Endothelial cell of umbilical vein (primary cell): ENCODE measurements at regions not wholly inside any gene's neighbourhood (a gene's known extent, or its start where the extent isn't known, plus 50 kb on each side); places are given as distances from the start of the nearest gene placed in this dataset.

Experiments used
- BruUV-seq: library from RNA; stranded (reverse); fragments of 400-500 nt; replicated peaks from 2 replicates; lab custom pipeline; 2021; lab: Mats Ljungman, UMichigan
- CTCF ChIA-PET: fragments of 300-600, 350-600 bp; sonication (Branson Sonifier 250); formaldehyde crosslinking; loops from one replicate; lab custom pipeline; 2021; ENCODE audit warnings: antibody characterized with exemption, inconsistent platforms; lab: Charles Lee
- POLR2A ChIA-PET: fragments of 300-600, 350-600 bp; sonication (Branson Sonifier 250); formaldehyde crosslinking; loops from one replicate; lab custom pipeline; 2021; ENCODE audit warnings: antibody characterized with exemption, inconsistent platforms; lab: Charles Lee
- DNase-seq: peaks from one replicate; pipeline ENCODE4 v3.0.0-alpha.2; 2011; ENCODE audit warnings: low read depth, low spot score
- FAIRE-seq: peaks from 2 replicates; lab custom pipeline; 2011; peaks lifted over from hg19 to GRCh38; lab: Jason Lieb, UNC
- H2AFZ ChIP-seq: 2 replicates; pipeline ENCODE4 v1.6.0; 2012; ENCODE audit warnings: low read depth, low read length, control low read depth, inconsistent platforms
- H3K27ac ChIP-seq: 2 replicates; pipeline ENCODE4 v1.5.1; 2011; ENCODE audit warnings: low read depth, mild to moderate bottlenecking, control low read depth, low read length, moderate library complexity; ENCODE audit not compliant: insufficient read depth
- H3K27me3 ChIP-seq, 2 experiments: 2 replicates each; pipeline versions ENCODE4 v1.6.0 to v1.6.1; 2011; ENCODE audit warnings: low read length in 2 of 2, mixed read lengths in 1 of 2; ENCODE audit not compliant: control insufficient read depth in 2 of 2, insufficient read depth in 2 of 2
- H3K36me3 ChIP-seq, 2 experiments: 2 replicates in 1 of 2; 3 replicates in 1 of 2; pipeline ENCODE4 v1.5.1; 2011; ENCODE audit warnings: low read length in 2 of 2, mild to moderate bottlenecking in 1 of 2, moderate library complexity in 1 of 2; ENCODE audit not compliant: control insufficient read depth in 2 of 2, insufficient read depth in 2 of 2; ENCODE audit errors: extremely low read depth in 1 of 2
- H3K4me1 ChIP-seq: 3 replicates; pipeline ENCODE4 v1.5.1; 2011; ENCODE audit warnings: mild to moderate bottlenecking, low read length; ENCODE audit not compliant: control insufficient read depth, insufficient read depth; ENCODE audit errors: extremely low read depth
- H3K4me2 ChIP-seq: 2 replicates; pipeline ENCODE4 v1.6.1; 2011; ENCODE audit warnings: low read length, control low read depth, mixed read lengths; ENCODE audit not compliant: insufficient read depth
- H3K4me3 ChIP-seq, 3 experiments: fragments of 200-600 bp in 1 of 3; sonication (generic), shearing (Covaris generic) in 1 of 3; replicated peaks in 1 of 3; 2 replicates each; pipeline ENCODE4 v1.5.1; 2011 to 2016; ENCODE audit warnings: control low read depth in 3 of 3, low read length in 3 of 3, mild to moderate bottlenecking in 2 of 3, inconsistent platforms in 1 of 3, low read depth in 1 of 3, moderate library complexity in 1 of 3; ENCODE audit not compliant: insufficient read depth in 1 of 3
- H3K79me2 ChIP-seq: 2 replicates; pipeline ENCODE4 v1.6.0; 2012; ENCODE audit warnings: low read length, inconsistent platforms; ENCODE audit not compliant: control insufficient read depth, insufficient read depth
- H3K9ac ChIP-seq: replicated peaks from 2 replicates; pipeline ENCODE3; 2011; ENCODE audit warnings: low read length, control low read depth; ENCODE audit not compliant: insufficient read depth; ENCODE audit errors: extremely low read depth
- H3K9me1 ChIP-seq: replicated peaks from 3 replicates; pipeline ENCODE4 v1.6.0; 2011; ENCODE audit warnings: mild to moderate bottlenecking, low read length; ENCODE audit not compliant: control insufficient read depth, insufficient read depth; ENCODE audit errors: extremely low read depth
- H3K9me3 ChIP-seq: replicated peaks from 2 replicates; pipeline ENCODE4 v1.5.1; 2012; ENCODE audit warnings: low read length, inconsistent platforms; ENCODE audit not compliant: control insufficient read depth, insufficient read depth
- H4K20me1 ChIP-seq: replicated peaks from 2 replicates; pipeline ENCODE3; 2011; ENCODE audit warnings: mild to moderate bottlenecking, low read length; ENCODE audit not compliant: control insufficient read depth, insufficient read depth; ENCODE audit errors: extremely low read depth
- CTCF ChIP-seq, 2 donors: IDR thresholded peaks; 1 replicate in 1 of 2; 2 replicates in 1 of 2; pipeline ENCODE4 v1.5.1; 2011; ENCODE audit warnings: low read length in 2 of 2, mild to moderate bottlenecking in 2 of 2, moderate library complexity in 2 of 2, control low read depth in 1 of 2, inconsistent platforms in 1 of 2, low read depth in 1 of 2; ENCODE audit not compliant: insufficient read depth in 1 of 2; ENCODE audit errors: extremely low read depth in 1 of 2
- EZH2 ChIP-seq: IDR thresholded peaks from 2 replicates; pipeline ENCODE4 v1.6.1; 2012; ENCODE audit warnings: borderline replicate concordance, low read depth, mild to moderate bottlenecking, moderate library complexity, low read length, inconsistent platforms; ENCODE audit not compliant: severe bottlenecking
- FOS ChIP-seq: IDR thresholded peaks from 2 replicates; pipeline ENCODE4 v1.6.1; 2011; ENCODE audit warnings: mild to moderate bottlenecking, low read length, moderate library complexity, borderline replicate concordance; ENCODE audit not compliant: insufficient read depth
- GATA2 ChIP-seq: IDR thresholded peaks from 2 replicates; pipeline ENCODE4 v1.7.0; 2011; ENCODE audit warnings: low read depth, mild to moderate bottlenecking, moderate library complexity, mixed read lengths, low read length; ENCODE audit not compliant: insufficient read length, insufficient read depth
- JUN ChIP-seq: IDR thresholded peaks from 2 replicates; pipeline ENCODE4 v1.6.1; 2011; ENCODE audit warnings: borderline replicate concordance, low read depth; ENCODE audit not compliant: insufficient read length, insufficient read depth
- MAX ChIP-seq: IDR thresholded peaks from 2 replicates; pipeline ENCODE4 v1.6.1; 2011; ENCODE audit not compliant: insufficient read depth, insufficient read length
- MYC ChIP-seq: IDR thresholded peaks from one replicate; pipeline ENCODE4 v1.6.1; 2011; ENCODE audit warnings: mild to moderate bottlenecking, low read depth, low read length
- POLR2A ChIP-seq: IDR thresholded peaks from 2 replicates; pipeline ENCODE4 v1.6.1; 2012; ENCODE audit warnings: low read depth, mild to moderate bottlenecking, control low read depth, low read length
- POLR2AphosphoS5 ChIP-seq: IDR thresholded peaks from 2 replicates; pipeline ENCODE4 v1.6.1; 2012; ENCODE audit warnings: low read depth, mild to moderate bottlenecking, control low read depth, low read length, moderate library complexity; ENCODE audit not compliant: insufficient read depth
- dilution Hi-C: fragments of 300-500 bp; cut with MboI; formaldehyde crosslinking; loops from one replicate; pipeline ENCODE4 v1.15.0; 2019; ENCODE audit warnings: low sequenced_read_pairs; ENCODE audit not compliant: extremely low pct_ligation_motif_present
- intact Hi-C: fragments of 100-400 bp; cut with micrococcal nuclease; formaldehyde crosslinking; loops from one replicate; pipeline ENCODE4 v1.10.0; 2022

GRCh38 chr16:54724346-54724925, 206.2 kb upstream of the IRX5 start:
- TF ChIP-seq MAX (no peak), POLR2A (no peak), JUN (no peak), MYC (no peak), POLR2AphosphoS5 (no peak), FOS (no peak), GATA2 (no peak), EZH2 (no peak), CTCF (IDR thresholded peaks at IDR 0.05; ENCODE audit: extremely low read depth in 1 of 2, insufficient read depth in 1 of 2, low read depth in 1 of 2, low read length in 2 of 2) (no peak)
- no peaks in the 10 kb centered on the region for H3K27me3 ChIP-seq
- intact Hi-C loops = no loop called here
- peaks cover 4% of the 10 kb centered on the region for H3K9me3 ChIP-seq
- H4K20me1 ChIP-seq = no peaks in the 10 kb centered on the region
- H3K4me1 ChIP-seq = no peaks in the 10 kb centered on the region
- H3K9me1 ChIP-seq = no peaks in the 10 kb centered on the region
- H3K4me2 ChIP-seq = no peak overlapping the region
- H3K79me2 ChIP-seq = no peaks in the 10 kb centered on the region
- no peak overlapping the region for H3K9ac ChIP-seq
- DNase-seq (no peak), FAIRE-seq (no peak)
- H3K27ac ChIP-seq = no peak overlapping the region
- H2AFZ ChIP-seq = no peak overlapping the region
- dilution Hi-C loops = no loop called here
- no TSS peak for BruUV-seq
- ChIA-PET CTCF (no interaction called here), POLR2A (no interaction called here)
- no peaks in the 10 kb centered on the region for H3K36me3 ChIP-seq
- H3K4me3 ChIP-seq = no peak overlapping the region
